ENCODE measurements at regions not wholly inside any gene's neighbourhood (a gene's known extent, or its start where the extent isn't known, plus 50 kb on each side); places are given as distances from the start of the nearest gene placed in this dataset.

- H3K27ac ChIP-seq = no peak overlapping the region; the same call in 1 of the 2 replicates
- TF ChIP-seq ZFX (IDR thresholded peaks at IDR 0.05) (no peak), CTCF (conservative IDR thresholded peaks at IDR 0.05) (peak; percentile 34)
Measured at GRCh38 chr12:58302487-58303011, 361.2 kb downstream of the ATP23 start.

GRCh38 chr12:58306266-58307000 is 365.1 kb downstream of the ATP23 start:
- no peak overlapping the region for H3K27ac ChIP-seq
- no peak for TF ChIP-seq CTCF (conservative IDR thresholded peaks at IDR 0.05)
- no peak for TF ChIP-seq ZFX (IDR thresholded peaks at IDR 0.05)

- TF ChIP-seq CTCF (conservative IDR thresholded peaks at IDR 0.05) (no peak), ZFX (IDR thresholded peaks at IDR 0.05) (no peak)
- peak overlapping the region; percentile 51; the same call in 1 of the 2 replicates for H3K27ac ChIP-seq
Measured at GRCh38 chr12:58309806-58310205, 368.4 kb downstream of the ATP23 start.

GRCh38 chr12:58310368-58310767 is 369.0 kb downstream of the ATP23 start:
- TF ChIP-seq CTCF (conservative IDR thresholded peaks at IDR 0.05) (no peak; the same call in 1 of the 2 replicates), ZFX (IDR thresholded peaks at IDR 0.05) (no peak)
- no peak overlapping the region for H3K27ac ChIP-seq

- TF ChIP-seq ZFX (IDR thresholded peaks at IDR 0.05) = no peak
- no peak for TF ChIP-seq CTCF (conservative IDR thresholded peaks at IDR 0.05)
- no peak overlapping the region for H3K27ac ChIP-seq
Measured at GRCh38 chr12:58310809-58311622, 369.6 kb downstream of the ATP23 start.

- TF ChIP-seq CTCF (conservative IDR thresholded peaks at IDR 0.05) (no peak), ZFX (IDR thresholded peaks at IDR 0.05) (no peak)
- H3K27ac ChIP-seq = no peak overlapping the region
Measured at GRCh38 chr12:58313091-58313855, 371.9 kb downstream of the ATP23 start.

Measured in C4-2B (cell line).